Panc1 (cell line): ENCODE measurements at regions not wholly inside any gene's neighbourhood (a gene's known extent, or its start where the extent isn't known, plus 50 kb on each side); places are given as distances from the start of the nearest gene placed in this dataset.

Source experiments
- POLR2AphosphoS5 ChIP-seq: IDR thresholded peaks from 2 replicates; pipeline ENCODE4 v1.6.1; 2012; ENCODE audit warnings: mild to moderate bottlenecking, low read depth, low read length, moderate library complexity
- TF ChIP-seq, protein P1 (sequence below): fragments of 450-650 bp; IDR thresholded peaks from 2 replicates; pipeline ENCODE4 v1.5.1; 2017; ENCODE audit warnings: mild to moderate bottlenecking
- TF ChIP-seq, protein P2 (sequence below), 2 experiments: IDR thresholded peaks; 2 replicates each; pipeline ENCODE4 v1.6.1; 2011 to 2012; ENCODE audit warnings: low read depth in 2 of 2, control low read depth in 1 of 2, low read length in 1 of 2, mild to moderate bottlenecking in 1 of 2, moderate library complexity in 1 of 2; ENCODE audit not compliant: insufficient read depth in 1 of 2

DNA sequence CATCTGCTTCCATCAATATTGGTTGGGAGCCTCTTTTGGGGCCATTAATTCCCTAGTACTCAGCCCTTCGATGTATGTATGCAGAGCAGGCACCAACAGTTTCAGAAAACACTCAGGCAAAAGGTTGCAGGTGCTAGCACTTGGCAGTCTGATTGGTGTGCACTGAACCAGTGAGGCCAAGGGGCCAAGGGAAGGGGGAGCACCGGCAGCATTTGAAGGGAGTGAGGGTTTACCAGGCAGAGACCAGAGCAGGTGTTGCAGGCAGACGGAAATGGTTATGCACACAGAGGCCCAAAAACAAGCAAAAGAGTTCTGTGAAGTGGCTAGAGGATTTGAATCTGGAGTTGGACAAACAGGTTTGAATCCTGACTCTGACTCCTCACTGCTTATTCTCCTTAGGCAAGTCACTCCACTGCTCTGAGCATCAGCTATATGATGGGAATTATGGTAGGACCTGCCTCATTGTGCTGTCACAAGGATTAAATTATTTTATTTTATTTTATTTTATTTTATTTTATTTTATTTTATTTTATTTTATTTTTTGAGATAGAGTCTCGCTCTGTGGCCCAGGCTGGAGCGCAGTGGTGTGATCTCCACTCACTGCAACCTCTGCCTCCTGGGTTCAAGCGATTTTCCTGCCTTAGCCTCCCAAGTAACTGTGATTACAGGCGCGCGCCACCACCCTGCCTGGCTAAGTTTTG lies 58.1 kb upstream of the SHLD1 start:
- TF ChIP-seq, protein P1, sequence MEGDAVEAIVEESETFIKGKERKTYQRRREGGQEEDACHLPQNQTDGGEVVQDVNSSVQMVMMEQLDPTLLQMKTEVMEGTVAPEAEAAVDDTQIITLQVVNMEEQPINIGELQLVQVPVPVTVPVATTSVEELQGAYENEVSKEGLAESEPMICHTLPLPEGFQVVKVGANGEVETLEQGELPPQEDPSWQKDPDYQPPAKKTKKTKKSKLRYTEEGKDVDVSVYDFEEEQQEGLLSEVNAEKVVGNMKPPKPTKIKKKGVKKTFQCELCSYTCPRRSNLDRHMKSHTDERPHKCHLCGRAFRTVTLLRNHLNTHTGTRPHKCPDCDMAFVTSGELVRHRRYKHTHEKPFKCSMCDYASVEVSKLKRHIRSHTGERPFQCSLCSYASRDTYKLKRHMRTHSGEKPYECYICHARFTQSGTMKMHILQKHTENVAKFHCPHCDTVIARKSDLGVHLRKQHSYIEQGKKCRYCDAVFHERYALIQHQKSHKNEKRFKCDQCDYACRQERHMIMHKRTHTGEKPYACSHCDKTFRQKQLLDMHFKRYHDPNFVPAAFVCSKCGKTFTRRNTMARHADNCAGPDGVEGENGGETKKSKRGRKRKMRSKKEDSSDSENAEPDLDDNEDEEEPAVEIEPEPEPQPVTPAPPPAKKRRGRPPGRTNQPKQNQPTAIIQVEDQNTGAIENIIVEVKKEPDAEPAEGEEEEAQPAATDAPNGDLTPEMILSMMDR, result no peak
- no peak for TF ChIP-seq POLR2AphosphoS5
- TF ChIP-seq, protein P2, sequence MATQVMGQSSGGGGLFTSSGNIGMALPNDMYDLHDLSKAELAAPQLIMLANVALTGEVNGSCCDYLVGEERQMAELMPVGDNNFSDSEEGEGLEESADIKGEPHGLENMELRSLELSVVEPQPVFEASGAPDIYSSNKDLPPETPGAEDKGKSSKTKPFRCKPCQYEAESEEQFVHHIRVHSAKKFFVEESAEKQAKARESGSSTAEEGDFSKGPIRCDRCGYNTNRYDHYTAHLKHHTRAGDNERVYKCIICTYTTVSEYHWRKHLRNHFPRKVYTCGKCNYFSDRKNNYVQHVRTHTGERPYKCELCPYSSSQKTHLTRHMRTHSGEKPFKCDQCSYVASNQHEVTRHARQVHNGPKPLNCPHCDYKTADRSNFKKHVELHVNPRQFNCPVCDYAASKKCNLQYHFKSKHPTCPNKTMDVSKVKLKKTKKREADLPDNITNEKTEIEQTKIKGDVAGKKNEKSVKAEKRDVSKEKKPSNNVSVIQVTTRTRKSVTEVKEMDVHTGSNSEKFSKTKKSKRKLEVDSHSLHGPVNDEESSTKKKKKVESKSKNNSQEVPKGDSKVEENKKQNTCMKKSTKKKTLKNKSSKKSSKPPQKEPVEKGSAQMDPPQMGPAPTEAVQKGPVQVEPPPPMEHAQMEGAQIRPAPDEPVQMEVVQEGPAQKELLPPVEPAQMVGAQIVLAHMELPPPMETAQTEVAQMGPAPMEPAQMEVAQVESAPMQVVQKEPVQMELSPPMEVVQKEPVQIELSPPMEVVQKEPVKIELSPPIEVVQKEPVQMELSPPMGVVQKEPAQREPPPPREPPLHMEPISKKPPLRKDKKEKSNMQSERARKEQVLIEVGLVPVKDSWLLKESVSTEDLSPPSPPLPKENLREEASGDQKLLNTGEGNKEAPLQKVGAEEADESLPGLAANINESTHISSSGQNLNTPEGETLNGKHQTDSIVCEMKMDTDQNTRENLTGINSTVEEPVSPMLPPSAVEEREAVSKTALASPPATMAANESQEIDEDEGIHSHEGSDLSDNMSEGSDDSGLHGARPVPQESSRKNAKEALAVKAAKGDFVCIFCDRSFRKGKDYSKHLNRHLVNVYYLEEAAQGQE (IDR thresholded peaks at IDR 0.05; ENCODE audit: insufficient read depth in 1 of 2, low read depth in 2 of 2, low read length in 1 of 2), result no peak
